ENCODE measurements at regions not wholly inside any gene's neighbourhood (a gene's known extent, or its start where the extent isn't known, plus 50 kb on each side); places are given as distances from the start of the nearest gene placed in this dataset.

GRCh38 chr1:56317722-56318121 lies 261.6 kb downstream of the PLPP3 start:
- peaks cover 3% of the 10 kb centered on the region for H3K36me3 Mint-ChIP-seq (ENCODE audit: low read depth)
- H3K27me3 Mint-ChIP-seq (ENCODE audit: low read depth): no peaks in the 10 kb centered on the region
- H3K4me3 Mint-ChIP-seq (ENCODE audit: unreplicated experiment): no peak overlapping the region
- no peak overlapping the region for H3K27ac Mint-ChIP-seq (ENCODE audit: unreplicated experiment)
- peak; percentile 61 for DNase-seq (ENCODE audit: low spot score)
- TF ChIP-seq, protein P1, sequence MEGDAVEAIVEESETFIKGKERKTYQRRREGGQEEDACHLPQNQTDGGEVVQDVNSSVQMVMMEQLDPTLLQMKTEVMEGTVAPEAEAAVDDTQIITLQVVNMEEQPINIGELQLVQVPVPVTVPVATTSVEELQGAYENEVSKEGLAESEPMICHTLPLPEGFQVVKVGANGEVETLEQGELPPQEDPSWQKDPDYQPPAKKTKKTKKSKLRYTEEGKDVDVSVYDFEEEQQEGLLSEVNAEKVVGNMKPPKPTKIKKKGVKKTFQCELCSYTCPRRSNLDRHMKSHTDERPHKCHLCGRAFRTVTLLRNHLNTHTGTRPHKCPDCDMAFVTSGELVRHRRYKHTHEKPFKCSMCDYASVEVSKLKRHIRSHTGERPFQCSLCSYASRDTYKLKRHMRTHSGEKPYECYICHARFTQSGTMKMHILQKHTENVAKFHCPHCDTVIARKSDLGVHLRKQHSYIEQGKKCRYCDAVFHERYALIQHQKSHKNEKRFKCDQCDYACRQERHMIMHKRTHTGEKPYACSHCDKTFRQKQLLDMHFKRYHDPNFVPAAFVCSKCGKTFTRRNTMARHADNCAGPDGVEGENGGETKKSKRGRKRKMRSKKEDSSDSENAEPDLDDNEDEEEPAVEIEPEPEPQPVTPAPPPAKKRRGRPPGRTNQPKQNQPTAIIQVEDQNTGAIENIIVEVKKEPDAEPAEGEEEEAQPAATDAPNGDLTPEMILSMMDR (IDR thresholded peaks at IDR 0.05): no peak
- H3K4me1 Mint-ChIP-seq (ENCODE audit: low read depth): peaks cover 8% of the 10 kb centered on the region
- H3K9me3 Mint-ChIP-seq (ENCODE audit: low read depth): peaks cover 6% of the 10 kb centered on the region

DNA sequence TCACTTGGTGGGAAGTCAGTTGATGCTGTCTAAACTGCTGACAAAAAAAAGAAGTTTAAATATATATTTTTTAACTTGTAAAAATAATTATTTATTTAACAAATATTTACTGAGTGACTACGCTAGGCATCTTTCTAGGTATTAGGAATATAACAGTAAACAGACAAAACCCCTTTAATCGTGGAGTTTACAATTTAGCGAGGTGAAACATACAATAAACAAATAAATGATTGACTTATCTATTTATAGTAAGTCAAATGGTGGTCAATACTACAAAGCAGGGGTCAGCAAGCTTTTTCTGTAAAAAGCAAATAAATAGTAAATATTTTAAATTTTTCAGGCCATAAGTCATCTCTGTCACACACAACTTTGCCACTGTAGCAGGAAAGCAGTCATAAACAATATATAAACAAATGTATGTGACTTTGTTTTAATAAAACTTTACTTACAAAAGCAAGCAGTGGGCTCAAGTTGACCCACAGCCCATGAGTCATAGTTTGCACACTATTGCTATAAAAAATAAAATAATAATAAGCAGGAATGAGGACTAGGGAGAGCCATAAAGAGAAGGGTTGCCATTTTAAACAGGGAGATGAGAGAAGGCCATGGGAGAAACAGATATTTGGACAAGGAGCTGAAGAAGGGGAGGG lies 263.9 kb downstream of the PLPP3 start:
- Mint-ChIP-seq H3K27me3 (ENCODE audit: low read depth) (no peaks in the 10 kb centered on the region), H3K9me3 (ENCODE audit: low read depth) (peaks cover 6% of the 10 kb centered on the region), H3K27ac (ENCODE audit: unreplicated experiment) (no peak overlapping the region), H3K4me3 (ENCODE audit: unreplicated experiment) (no peak overlapping the region), H3K36me3 (ENCODE audit: low read depth) (peaks cover 3% of the 10 kb centered on the region), H3K4me1 (ENCODE audit: low read depth) (peaks cover under 1% of the 10 kb centered on the region)
- TF ChIP-seq, protein P1 (IDR thresholded peaks at IDR 0.05): no peak
- DNase-seq (ENCODE audit: low spot score): no peak

- no peaks in the 10 kb centered on the region for H3K4me1 Mint-ChIP-seq (ENCODE audit: low read depth)
- H3K36me3 Mint-ChIP-seq (ENCODE audit: low read depth): peaks cover 2% of the 10 kb centered on the region
- TF ChIP-seq, protein P1 (IDR thresholded peaks at IDR 0.05): no peak
- no peak for DNase-seq (ENCODE audit: low spot score)
- peaks cover 9% of the 10 kb centered on the region for H3K9me3 Mint-ChIP-seq (ENCODE audit: low read depth)
- H3K4me3 Mint-ChIP-seq (ENCODE audit: unreplicated experiment): no peak overlapping the region
- no peak overlapping the region for H3K27ac Mint-ChIP-seq (ENCODE audit: unreplicated experiment)
- H3K27me3 Mint-ChIP-seq (ENCODE audit: low read depth): no peaks in the 10 kb centered on the region
Measured at GRCh38 chr1:56313560-56313959, 265.8 kb downstream of the PLPP3 start.

DNA sequence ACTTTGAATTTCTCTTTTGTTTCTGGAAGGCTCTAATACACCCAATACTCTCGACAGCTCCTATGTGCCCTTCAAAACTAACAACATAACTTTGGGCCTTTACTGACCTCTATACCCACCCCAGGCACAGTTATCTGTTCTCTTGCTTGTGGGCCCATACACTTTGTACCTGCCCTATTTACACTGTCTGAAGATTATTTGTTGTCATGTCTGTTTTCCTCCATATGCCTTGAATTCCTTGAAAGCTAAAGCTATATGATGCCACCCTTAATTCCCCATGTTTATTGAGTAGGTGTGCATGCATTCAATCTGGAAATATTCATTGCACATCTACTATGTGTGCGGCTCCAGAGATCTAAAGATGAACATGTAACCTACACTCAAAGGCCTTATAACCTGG lies 267.6 kb downstream of the PLPP3 start:
- Mint-ChIP-seq H3K36me3 (ENCODE audit: low read depth) (peaks cover 2% of the 10 kb centered on the region), H3K27ac (ENCODE audit: unreplicated experiment) (no peak overlapping the region), H3K4me1 (ENCODE audit: low read depth) (no peaks in the 10 kb centered on the region), H3K9me3 (ENCODE audit: low read depth) (peaks cover 17% of the 10 kb centered on the region), H3K27me3 (ENCODE audit: low read depth) (no peaks in the 10 kb centered on the region), H3K4me3 (ENCODE audit: unreplicated experiment) (no peak overlapping the region)
- TF ChIP-seq, protein P1 (IDR thresholded peaks at IDR 0.05): no peak
- no peak for DNase-seq (ENCODE audit: low spot score)

- Mint-ChIP-seq H3K9me3 (ENCODE audit: low read depth) (peaks cover 17% of the 10 kb centered on the region), H3K4me3 (ENCODE audit: unreplicated experiment) (no peak overlapping the region), H3K27me3 (ENCODE audit: low read depth) (no peaks in the 10 kb centered on the region), H3K4me1 (ENCODE audit: low read depth) (no peaks in the 10 kb centered on the region), H3K27ac (ENCODE audit: unreplicated experiment) (no peak overlapping the region), H3K36me3 (ENCODE audit: low read depth) (peaks cover 2% of the 10 kb centered on the region)
- no peak for DNase-seq (ENCODE audit: low spot score)
- TF ChIP-seq, protein P1 (IDR thresholded peaks at IDR 0.05): no peak
Measured at GRCh38 chr1:56310945-56311344, 268.4 kb downstream of the PLPP3 start.

Data from chondrocyte (in vitro differentiated cells).